Lung (tissue), 11 donors: ENCODE measurements at regions not wholly inside any gene's neighbourhood (a gene's known extent, or its start where the extent isn't known, plus 50 kb on each side); places are given as distances from the start of the nearest gene placed in this dataset.

ENCODE experiments used
- ATAC-seq: fragments of 200-7000 bp; cut with Tn5 transposase; one replicate; pipeline ENCODE4 v1.9.1; 2020; ENCODE audit warnings: moderate number of reproducible peaks; ENCODE audit not compliant: insufficient read depth, low FRiP score
- DNase-seq, 3 donors: peaks; one replicate each; pipeline ENCODE4 v3.0.0-alpha.2; 2013 to 2017
- H3K27ac ChIP-seq, 2 donors: one replicate each; pipeline ENCODE4 v1.5.1; 2013; ENCODE audit warnings: mild to moderate bottlenecking in 2 of 2, moderate library complexity in 2 of 2, control low read depth in 1 of 2, inconsistent platforms in 1 of 2, low read depth in 1 of 2, low read length in 1 of 2
- H3K27me3 ChIP-seq, 3 donors: one replicate each; pipeline ENCODE4 v1.5.1; 2013; ENCODE audit warnings: low read length in 2 of 3; ENCODE audit not compliant: control insufficient read depth in 3 of 3, insufficient read depth in 3 of 3
- H3K36me3 ChIP-seq, 4 donors: one replicate each; pipeline ENCODE4 v1.5.1; 2013; ENCODE audit warnings: low read length in 4 of 4, mild to moderate bottlenecking in 1 of 4, moderate library complexity in 1 of 4; ENCODE audit not compliant: control insufficient read depth in 4 of 4, insufficient read depth in 4 of 4
- H3K4me1 ChIP-seq, 5 donors: one replicate each; pipeline ENCODE4 v1.5.1; 2013; ENCODE audit warnings: low read length in 5 of 5, mild to moderate bottlenecking in 2 of 5, moderate library complexity in 1 of 5; ENCODE audit not compliant: control insufficient read depth in 5 of 5, insufficient read depth in 5 of 5
- H3K4me3 ChIP-seq: one replicate; pipeline ENCODE4 v1.5.1; 2013; ENCODE audit warnings: mild to moderate bottlenecking, control low read depth, moderate library complexity
- H3K9ac ChIP-seq, 2 donors: one replicate each; pipeline ENCODE4 v1.5.1; 2013; ENCODE audit warnings: low read length in 2 of 2, control low read depth in 1 of 2; ENCODE audit not compliant: insufficient read depth in 1 of 2
- H3K9me3 ChIP-seq, 4 donors: one replicate each; pipeline ENCODE4 v1.5.1; 2013; ENCODE audit warnings: low read length in 3 of 4, mild to moderate bottlenecking in 1 of 4, moderate library complexity in 1 of 4; ENCODE audit not compliant: control insufficient read depth in 4 of 4, insufficient read depth in 3 of 4
- WGBS, 2 donors: extraction: QIAGEN DNeasy Blood & Tissue Kit; methylation state at CpG; one replicate each; pipeline ENCODE4 v1.1.7; 2013; 5-methylcytosine and 5-hydroxymethylcytosine counted together
- TF ChIP-seq, protein P1 (sequence below): IDR thresholded peaks from 2 replicates; pipeline ENCODE4 v1.5.1; 2012; ENCODE audit warnings: mild to moderate bottlenecking; ENCODE audit errors: control extremely low read depth, extremely low read depth
- donor health status: control.
- donor health status: control.
- donor health status: Bipolar disorder and iron deficiency.
- donor health status: healthy.
- donor health status: DM: yes; HTN: yes; CAD: no.

DNA sequence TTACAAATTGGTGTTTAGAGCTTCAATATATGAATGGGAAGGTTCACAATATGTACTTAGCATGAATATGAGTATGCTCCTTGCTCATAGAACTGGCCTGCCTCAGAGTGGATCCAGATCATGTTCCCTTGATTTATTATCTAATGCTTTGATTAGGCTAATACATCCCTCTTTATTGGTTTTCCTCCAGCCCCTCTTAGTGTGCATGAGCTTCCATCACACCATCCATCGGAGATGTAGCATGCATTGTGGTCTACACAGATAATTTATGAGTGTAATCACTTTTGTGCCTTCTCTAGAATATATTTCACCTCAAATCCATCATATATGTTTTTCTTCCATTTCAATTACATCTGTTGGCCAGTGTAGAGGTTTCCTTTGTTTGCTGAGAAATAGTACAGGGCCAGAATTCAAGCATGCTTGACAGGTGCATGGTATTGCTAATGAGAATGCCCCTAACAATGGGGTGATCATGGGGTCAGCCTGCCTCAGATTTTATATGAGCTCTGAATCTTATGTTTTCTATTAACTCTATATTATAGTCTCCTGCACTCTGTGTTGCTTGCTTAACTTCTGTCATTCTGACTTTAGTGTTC, 786.4 kb upstream of the ARPP21 start:
- TF ChIP-seq, protein P1, sequence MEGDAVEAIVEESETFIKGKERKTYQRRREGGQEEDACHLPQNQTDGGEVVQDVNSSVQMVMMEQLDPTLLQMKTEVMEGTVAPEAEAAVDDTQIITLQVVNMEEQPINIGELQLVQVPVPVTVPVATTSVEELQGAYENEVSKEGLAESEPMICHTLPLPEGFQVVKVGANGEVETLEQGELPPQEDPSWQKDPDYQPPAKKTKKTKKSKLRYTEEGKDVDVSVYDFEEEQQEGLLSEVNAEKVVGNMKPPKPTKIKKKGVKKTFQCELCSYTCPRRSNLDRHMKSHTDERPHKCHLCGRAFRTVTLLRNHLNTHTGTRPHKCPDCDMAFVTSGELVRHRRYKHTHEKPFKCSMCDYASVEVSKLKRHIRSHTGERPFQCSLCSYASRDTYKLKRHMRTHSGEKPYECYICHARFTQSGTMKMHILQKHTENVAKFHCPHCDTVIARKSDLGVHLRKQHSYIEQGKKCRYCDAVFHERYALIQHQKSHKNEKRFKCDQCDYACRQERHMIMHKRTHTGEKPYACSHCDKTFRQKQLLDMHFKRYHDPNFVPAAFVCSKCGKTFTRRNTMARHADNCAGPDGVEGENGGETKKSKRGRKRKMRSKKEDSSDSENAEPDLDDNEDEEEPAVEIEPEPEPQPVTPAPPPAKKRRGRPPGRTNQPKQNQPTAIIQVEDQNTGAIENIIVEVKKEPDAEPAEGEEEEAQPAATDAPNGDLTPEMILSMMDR = no peak
- Histone ChIP-seq H3K4me3 (no peak overlapping the region), H3K4me1 (peaks cover 0 to 10% (median 8%) of the 10 kb centered on the region in 5 donors), H3K27me3 (peaks cover 0 to 4% (median 0%) of the 10 kb centered on the region in 3 donors), H3K27ac (no peak overlapping the region), H3K9me3 (no peaks in the 10 kb centered on the region), H3K36me3 (no peaks in the 10 kb centered on the region), H3K9ac (no peak overlapping the region)
- WGBS, 2 donors = 95 to 97% methylated on average over 1 of the region's 1 CpG
- no peak for ATAC-seq
- no peak for DNase-seq

DNA sequence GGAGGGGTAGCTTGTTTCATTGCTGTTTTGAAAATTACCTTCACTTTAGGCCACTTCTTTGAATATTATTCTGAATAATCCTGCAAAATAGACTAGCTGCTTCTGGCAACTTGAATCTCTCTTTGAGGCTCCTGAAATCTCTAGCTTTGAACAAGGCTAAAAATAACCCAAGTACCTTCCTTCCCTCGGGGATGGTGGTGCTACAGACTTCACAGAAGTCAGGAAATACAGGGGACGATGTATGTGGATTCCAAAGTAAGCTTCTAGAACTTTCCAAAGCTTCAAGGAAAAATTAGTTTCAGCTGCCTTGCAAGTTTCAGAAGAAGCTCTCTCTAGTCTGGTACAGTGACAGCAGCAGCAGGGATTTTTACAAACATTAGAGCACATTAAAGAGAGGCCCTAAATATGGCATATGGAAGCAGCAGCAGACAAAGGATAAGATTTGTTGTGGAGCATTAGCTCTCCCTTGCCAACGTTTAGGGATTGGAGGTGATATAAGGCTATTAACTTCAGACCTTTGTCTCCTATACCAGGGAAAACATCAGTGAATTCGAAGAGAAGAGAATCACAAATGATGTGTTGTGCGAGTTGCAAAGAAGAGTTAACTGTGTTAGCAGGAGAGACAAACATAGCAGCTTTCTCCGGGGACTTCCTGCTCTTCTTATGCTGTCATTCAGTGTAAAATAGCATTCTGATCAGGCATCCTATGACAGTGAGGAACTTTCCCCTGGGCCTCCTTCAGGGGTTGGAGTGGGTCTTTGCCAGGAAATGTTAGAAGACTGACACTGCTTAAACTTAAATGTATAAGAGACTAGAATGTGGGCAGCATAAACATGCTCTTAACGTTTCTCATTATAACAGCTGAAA, 783.0 kb upstream of the ARPP21 start:
- Histone ChIP-seq H3K9me3 (no peaks in the 10 kb centered on the region), H3K4me1 (peaks cover 0 to 10% (median 8%) of the 10 kb centered on the region in 5 donors), H3K9ac (peak overlapping the region in 1 of 2 donors; percentile 1), H3K36me3 (no peaks in the 10 kb centered on the region), H3K4me3 (no peak overlapping the region), H3K27ac (no peak overlapping the region), H3K27me3 (peaks cover 0 to 4% (median 0%) of the 10 kb centered on the region in 3 donors)
- TF ChIP-seq, protein P1 = no peak
- ATAC-seq (no peak), DNase-seq (peak in 2 of 3 donors; percentile 18 to 41)
- WGBS, 2 donors = 17 to 26% methylated on average over 7 of the region's 7 CpGs

DNA sequence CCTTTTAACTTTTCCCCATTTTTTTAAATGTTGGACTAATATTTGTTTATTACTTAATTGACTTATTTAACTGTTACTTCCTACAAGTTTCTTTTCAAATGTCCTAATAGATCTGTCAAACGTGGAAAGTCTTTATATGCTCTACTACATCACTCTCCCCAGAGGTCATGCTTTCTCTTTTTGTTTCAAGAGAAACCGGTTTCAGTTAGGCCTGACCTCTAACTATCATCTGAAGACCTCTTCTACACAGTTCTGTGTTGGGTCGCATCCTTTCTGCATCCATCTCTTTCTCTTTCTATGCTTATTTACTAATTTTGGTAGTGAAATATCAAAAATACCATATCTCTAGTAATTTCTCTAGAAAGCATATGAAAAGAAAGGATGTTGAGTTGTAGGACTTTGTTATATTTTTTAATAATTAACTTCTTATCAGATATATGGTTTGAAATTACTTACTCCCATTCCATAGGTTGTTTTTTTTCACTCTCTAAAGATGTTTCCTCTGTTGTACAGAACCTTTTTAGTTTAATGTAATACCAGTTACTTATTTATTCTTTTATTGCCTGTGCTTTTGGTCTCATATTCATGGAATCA, 781.2 kb upstream of the ARPP21 start:
- Histone ChIP-seq H3K4me1 (peaks cover 0 to 10% (median 8%) of the 10 kb centered on the region in 5 donors), H3K4me3 (no peak overlapping the region), H3K9ac (no peak overlapping the region), H3K9me3 (no peaks in the 10 kb centered on the region), H3K27ac (no peak overlapping the region), H3K36me3 (no peaks in the 10 kb centered on the region), H3K27me3 (no peaks in the 10 kb centered on the region)
- no peak for DNase-seq
- no peak for ATAC-seq
- WGBS, 2 donors = 84% methylated on average over 3 of the region's 3 CpGs
- TF ChIP-seq, protein P1 = no peak
